GM12873 (cell line): ENCODE measurements at regions not wholly inside any gene's neighbourhood (a gene's known extent, or its start where the extent isn't known, plus 50 kb on each side); places are given as distances from the start of the nearest gene placed in this dataset.

Experiments used
- CTCF ChIP-seq: IDR thresholded peaks from 2 replicates; pipeline ENCODE4 v1.5.1; 2012; ENCODE audit warnings: low read depth, mild to moderate bottlenecking, moderate library complexity, low read length, control low read depth; ENCODE audit not compliant: insufficient read depth; ENCODE audit errors: missing control alignments

GRCh38 chr5:117652036-117652957, 1077.7 kb upstream of the SEMA6A start:
- TF ChIP-seq CTCF: no peak

- no peak for TF ChIP-seq CTCF
Observed at GRCh38 chr5:117649821-117650220, 1075.2 kb upstream of the SEMA6A start.

- no peak for TF ChIP-seq CTCF
Observed at GRCh38 chr5:117645400-117645799, 1070.8 kb upstream of the SEMA6A start.

GRCh38 chr5:117638581-117638980, 1064.0 kb upstream of the SEMA6A start:
- TF ChIP-seq CTCF: no peak

GRCh38 chr5:117633093-117633492, 1058.5 kb upstream of the SEMA6A start:
- no peak for TF ChIP-seq CTCF

GRCh38 chr5:117624201-117624600, 1049.6 kb upstream of the SEMA6A start:
- TF ChIP-seq CTCF: no peak

GRCh38 chr5:117623042-117623805, 1048.6 kb upstream of the SEMA6A start:
- no peak for TF ChIP-seq CTCF
